ENCODE measurements at regions not wholly inside any gene's neighbourhood (a gene's known extent, or its start where the extent isn't known, plus 50 kb on each side); places are given as distances from the start of the nearest gene placed in this dataset.

DNA sequence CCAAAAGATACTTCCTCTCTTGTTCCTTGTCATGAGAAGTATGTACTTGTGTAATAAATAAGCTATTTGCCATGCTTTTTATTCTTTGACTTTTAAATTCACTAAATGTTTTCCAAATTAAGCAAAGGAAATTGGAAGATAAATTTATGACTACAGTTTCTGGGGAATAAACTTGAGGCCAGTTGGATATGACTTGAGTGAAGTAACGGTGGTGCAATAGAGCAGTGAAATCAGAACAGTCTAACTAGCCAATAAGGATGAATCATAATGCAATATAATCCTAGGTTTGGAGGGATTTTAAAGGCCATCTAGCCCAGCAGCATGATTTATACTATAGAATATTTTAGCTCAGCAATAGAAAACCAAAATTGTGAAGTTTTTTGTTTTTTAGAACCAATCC, 183.8 kb upstream of the TCF21 start:
- no peaks in the 10 kb centered on the region for H3K27me3 ChIP-seq (ENCODE audit: insufficient read depth, poor library complexity, severe bottlenecking)
- TF ChIP-seq POLR2AphosphoS5 (IDR thresholded peaks at IDR 0.05; ENCODE audit: low read depth) (no peak), GABPA (IDR thresholded peaks at IDR 0.05; ENCODE audit: low read depth) (no peak), SPI1 (IDR thresholded peaks at IDR 0.05; ENCODE audit: borderline replicate concordance, low read depth) (no peak)
- TF ChIP-seq, protein P1, sequence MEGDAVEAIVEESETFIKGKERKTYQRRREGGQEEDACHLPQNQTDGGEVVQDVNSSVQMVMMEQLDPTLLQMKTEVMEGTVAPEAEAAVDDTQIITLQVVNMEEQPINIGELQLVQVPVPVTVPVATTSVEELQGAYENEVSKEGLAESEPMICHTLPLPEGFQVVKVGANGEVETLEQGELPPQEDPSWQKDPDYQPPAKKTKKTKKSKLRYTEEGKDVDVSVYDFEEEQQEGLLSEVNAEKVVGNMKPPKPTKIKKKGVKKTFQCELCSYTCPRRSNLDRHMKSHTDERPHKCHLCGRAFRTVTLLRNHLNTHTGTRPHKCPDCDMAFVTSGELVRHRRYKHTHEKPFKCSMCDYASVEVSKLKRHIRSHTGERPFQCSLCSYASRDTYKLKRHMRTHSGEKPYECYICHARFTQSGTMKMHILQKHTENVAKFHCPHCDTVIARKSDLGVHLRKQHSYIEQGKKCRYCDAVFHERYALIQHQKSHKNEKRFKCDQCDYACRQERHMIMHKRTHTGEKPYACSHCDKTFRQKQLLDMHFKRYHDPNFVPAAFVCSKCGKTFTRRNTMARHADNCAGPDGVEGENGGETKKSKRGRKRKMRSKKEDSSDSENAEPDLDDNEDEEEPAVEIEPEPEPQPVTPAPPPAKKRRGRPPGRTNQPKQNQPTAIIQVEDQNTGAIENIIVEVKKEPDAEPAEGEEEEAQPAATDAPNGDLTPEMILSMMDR (IDR thresholded peaks at IDR 0.05; ENCODE audit: insufficient read depth, low read length) = no peak
- TF ChIP-seq, protein P2, sequence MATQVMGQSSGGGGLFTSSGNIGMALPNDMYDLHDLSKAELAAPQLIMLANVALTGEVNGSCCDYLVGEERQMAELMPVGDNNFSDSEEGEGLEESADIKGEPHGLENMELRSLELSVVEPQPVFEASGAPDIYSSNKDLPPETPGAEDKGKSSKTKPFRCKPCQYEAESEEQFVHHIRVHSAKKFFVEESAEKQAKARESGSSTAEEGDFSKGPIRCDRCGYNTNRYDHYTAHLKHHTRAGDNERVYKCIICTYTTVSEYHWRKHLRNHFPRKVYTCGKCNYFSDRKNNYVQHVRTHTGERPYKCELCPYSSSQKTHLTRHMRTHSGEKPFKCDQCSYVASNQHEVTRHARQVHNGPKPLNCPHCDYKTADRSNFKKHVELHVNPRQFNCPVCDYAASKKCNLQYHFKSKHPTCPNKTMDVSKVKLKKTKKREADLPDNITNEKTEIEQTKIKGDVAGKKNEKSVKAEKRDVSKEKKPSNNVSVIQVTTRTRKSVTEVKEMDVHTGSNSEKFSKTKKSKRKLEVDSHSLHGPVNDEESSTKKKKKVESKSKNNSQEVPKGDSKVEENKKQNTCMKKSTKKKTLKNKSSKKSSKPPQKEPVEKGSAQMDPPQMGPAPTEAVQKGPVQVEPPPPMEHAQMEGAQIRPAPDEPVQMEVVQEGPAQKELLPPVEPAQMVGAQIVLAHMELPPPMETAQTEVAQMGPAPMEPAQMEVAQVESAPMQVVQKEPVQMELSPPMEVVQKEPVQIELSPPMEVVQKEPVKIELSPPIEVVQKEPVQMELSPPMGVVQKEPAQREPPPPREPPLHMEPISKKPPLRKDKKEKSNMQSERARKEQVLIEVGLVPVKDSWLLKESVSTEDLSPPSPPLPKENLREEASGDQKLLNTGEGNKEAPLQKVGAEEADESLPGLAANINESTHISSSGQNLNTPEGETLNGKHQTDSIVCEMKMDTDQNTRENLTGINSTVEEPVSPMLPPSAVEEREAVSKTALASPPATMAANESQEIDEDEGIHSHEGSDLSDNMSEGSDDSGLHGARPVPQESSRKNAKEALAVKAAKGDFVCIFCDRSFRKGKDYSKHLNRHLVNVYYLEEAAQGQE (IDR thresholded peaks at IDR 0.05; ENCODE audit: insufficient replicate concordance, low read depth) = no peak
- H3K4me3 ChIP-seq (replicated peaks; ENCODE audit: insufficient read depth, low read length) = no peak overlapping the region
- H3K27ac ChIP-seq (replicated peaks) = no peak overlapping the region
- DNase-seq (ENCODE audit: low read depth in 1 of 2, low spot score in 1 of 2) = no peak

DNA sequence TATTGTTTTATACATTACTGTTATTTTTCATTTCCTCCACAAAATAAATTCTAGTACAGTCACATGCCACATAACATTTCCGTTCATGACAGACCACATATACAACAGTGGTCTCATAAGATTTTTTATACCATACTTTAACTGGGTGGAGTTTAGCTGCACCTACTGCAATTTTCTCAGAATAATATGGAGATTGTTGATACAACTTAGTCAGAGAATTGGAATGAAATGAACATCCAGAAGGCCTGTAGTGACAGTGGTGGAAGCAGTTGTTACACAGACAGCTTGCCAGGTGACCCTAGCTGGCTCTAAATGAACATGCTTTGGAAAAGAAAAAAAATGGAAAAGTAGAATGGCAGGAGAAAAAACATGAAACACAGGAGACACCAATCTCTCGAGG, 183.2 kb upstream of the TCF21 start:
- DNase-seq (ENCODE audit: low read depth in 1 of 2, low spot score in 1 of 2) = no peak
- Histone ChIP-seq H3K4me3 (replicated peaks; ENCODE audit: insufficient read depth, low read length) (no peak overlapping the region), H3K27ac (replicated peaks) (no peak overlapping the region), H3K27me3 (ENCODE audit: insufficient read depth, poor library complexity, severe bottlenecking) (no peaks in the 10 kb centered on the region)
- TF ChIP-seq, protein P2 (IDR thresholded peaks at IDR 0.05; ENCODE audit: insufficient replicate concordance, low read depth) = no peak
- TF ChIP-seq POLR2AphosphoS5 (IDR thresholded peaks at IDR 0.05; ENCODE audit: low read depth) (no peak), GABPA (IDR thresholded peaks at IDR 0.05; ENCODE audit: low read depth) (no peak), SPI1 (IDR thresholded peaks at IDR 0.05; ENCODE audit: borderline replicate concordance, low read depth) (no peak)
- TF ChIP-seq, protein P1 (IDR thresholded peaks at IDR 0.05; ENCODE audit: insufficient read depth, low read length) = no peak

GRCh38 chr6:133707456-133707855, 181.5 kb upstream of the TCF21 start:
- Histone ChIP-seq H3K27ac (replicated peaks) (no peak overlapping the region), H3K27me3 (ENCODE audit: insufficient read depth, poor library complexity, severe bottlenecking) (no peaks in the 10 kb centered on the region), H3K4me3 (replicated peaks; ENCODE audit: insufficient read depth, low read length) (no peak overlapping the region)
- no peak for DNase-seq (ENCODE audit: low read depth in 1 of 2, low spot score in 1 of 2)
- TF ChIP-seq, protein P1 (IDR thresholded peaks at IDR 0.05; ENCODE audit: insufficient read depth, low read length) = no peak
- TF ChIP-seq POLR2AphosphoS5 (IDR thresholded peaks at IDR 0.05; ENCODE audit: low read depth) = peak; percentile 34; the same call in 1 of the 2 replicates

DNA sequence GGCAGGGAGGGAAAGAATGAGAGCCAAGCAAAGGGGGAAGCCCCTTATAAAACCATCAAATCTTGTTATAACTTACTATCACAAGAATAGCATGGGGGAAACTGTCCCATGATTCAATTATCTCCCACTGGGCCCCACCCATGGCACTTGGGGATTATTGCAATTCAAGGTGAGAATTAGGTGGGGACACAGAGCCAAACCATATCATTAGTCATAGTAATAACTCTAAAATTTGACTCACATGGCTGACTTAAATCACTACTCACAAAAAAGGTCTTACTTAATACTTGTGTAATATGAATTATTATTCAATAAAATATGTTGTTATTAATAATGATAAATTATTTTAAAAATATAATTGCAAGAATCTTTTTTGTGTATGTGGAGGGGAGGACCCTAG, 178.1 kb upstream of the TCF21 start:
- no peak overlapping the region for H3K27ac ChIP-seq (replicated peaks)
- no peaks in the 10 kb centered on the region for H3K27me3 ChIP-seq (ENCODE audit: insufficient read depth, poor library complexity, severe bottlenecking)
- H3K4me3 ChIP-seq (replicated peaks; ENCODE audit: insufficient read depth, low read length) = no peak overlapping the region
- TF ChIP-seq SPI1 (IDR thresholded peaks at IDR 0.05; ENCODE audit: borderline replicate concordance, low read depth) = no peak
- TF ChIP-seq, protein P1 (IDR thresholded peaks at IDR 0.05; ENCODE audit: insufficient read depth, low read length) = no peak
- no peak for DNase-seq (ENCODE audit: low read depth in 1 of 2, low spot score in 1 of 2)

Measured in HL-60 (cell line).